Myocyte (in vitro differentiated cells): ENCODE measurements at regions not wholly inside any gene's neighbourhood (a gene's known extent, or its start where the extent isn't known, plus 50 kb on each side); places are given as distances from the start of the nearest gene placed in this dataset.

Experiments used
- DNase-seq: peaks from one replicate; pipeline ENCODE4 v3.0.0-alpha.2; 2012; ENCODE audit warnings: low read depth

DNA sequence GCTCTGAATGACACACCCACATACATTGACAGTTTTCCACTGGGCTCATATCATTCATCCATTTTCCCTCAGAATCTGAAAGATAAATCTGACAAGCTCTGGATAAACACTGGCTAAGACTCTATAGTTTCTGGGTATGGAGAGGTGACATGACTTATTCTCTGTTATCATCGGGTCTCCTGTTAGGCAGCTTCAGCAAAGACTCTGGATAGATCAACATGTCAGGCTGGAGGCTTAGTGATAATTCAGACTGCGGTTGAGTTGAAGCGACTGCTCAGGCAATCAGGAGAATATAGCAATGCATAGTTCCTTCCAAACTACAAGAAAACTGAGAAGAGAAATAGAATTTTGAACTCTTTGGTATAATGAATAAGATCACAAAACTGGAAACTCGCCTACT, 394.6 kb downstream of the CBLN4 start:
- DNase-seq, result no peak

DNA sequence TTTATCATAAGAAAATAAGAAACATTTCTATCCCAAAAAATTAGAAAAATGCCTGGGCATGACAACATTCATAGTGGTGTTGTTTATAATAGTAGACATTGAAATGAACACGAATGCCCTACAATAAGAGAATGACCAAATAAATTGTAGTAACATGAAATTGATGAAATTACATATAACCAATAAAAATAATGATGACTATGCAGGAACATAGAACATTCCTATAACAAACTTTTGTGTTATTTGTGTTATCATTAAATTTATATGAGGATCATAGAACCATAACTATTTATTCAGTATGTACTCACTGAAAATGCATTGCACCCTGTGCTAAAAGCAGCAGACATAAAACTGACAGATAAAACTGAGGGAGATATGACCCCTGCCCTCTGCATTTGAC, 399.7 kb downstream of the CBLN4 start:
- no peak for DNase-seq

GRCh38 chr20:55597526-55597925, 407.8 kb downstream of the CBLN4 start:
- DNase-seq, result no peak

- no peak for DNase-seq
Measured at GRCh38 chr20:55596431-55596830, 408.9 kb downstream of the CBLN4 start.

GRCh38 chr20:55592866-55593265, 412.5 kb downstream of the CBLN4 start:
- no peak for DNase-seq

GRCh38 chr20:55586610-55587009, 418.7 kb downstream of the CBLN4 start:
- no peak for DNase-seq

GRCh38 chr20:55584964-55585363, 420.4 kb downstream of the CBLN4 start:
- DNase-seq, result no peak

DNA sequence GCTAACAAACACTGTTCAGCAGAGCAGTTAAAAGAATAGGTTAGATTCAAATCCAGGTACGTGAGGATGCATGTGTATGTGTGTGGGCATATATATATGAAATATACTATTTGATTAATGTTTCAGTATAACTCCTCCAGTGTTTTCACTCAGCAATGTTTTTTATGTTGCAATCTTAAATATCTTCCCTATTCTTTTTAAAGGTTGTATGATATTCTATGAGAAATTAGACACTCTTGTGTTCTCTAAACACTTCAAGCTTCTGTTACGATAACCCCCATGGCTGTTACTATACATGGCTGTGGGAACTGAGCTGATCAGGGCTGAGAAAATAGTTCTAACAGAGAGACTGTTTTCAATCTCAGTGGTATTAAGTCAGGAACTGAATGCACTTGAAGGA, 421.0 kb downstream of the CBLN4 start:
- no peak for DNase-seq

DNA sequence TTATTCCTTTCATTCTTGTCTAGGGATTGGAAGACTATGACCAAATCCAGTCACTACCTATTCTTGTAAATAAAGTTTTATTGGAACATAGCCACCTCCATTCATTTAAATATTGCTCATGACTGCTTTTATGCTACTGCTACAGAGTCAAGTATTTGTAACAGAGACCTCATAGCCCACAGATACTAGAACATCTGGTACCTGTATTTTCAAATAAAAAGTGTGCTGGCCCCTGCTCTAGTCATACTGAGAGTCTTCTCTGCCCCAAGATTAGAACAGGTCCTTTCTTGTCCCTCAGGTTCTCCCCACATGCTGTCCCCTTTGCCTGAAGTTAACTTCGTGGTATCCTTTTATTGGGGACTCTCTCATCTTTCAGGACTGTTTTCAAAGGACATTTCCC, 422.3 kb downstream of the CBLN4 start:
- DNase-seq, result no peak

GRCh38 chr20:55582498-55582897, 422.8 kb downstream of the CBLN4 start:
- DNase-seq, result no peak

GRCh38 chr20:55581519-55581918, 423.8 kb downstream of the CBLN4 start:
- DNase-seq, result no peak

GRCh38 chr20:55580475-55580874, 424.8 kb downstream of the CBLN4 start:
- no peak for DNase-seq

DNA sequence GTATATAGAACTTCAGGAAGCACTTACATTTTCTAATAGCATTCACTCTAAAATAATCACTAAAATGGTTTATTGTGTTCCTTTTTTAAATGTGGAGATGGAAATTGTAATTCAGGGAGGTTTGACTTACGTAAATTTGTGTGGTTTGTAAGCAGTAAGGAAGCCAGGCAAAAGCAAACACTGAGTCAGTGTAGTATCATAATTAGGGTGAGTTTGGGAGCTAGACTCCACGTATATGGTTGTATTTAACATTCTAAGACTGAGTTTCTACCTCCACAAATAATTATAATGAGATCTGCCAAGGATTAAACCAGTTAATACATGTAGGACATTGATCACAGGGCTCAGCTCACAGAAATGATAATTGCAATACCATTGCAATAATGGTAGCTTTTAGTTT, 425.5 kb downstream of the CBLN4 start:
- no peak for DNase-seq

DNA sequence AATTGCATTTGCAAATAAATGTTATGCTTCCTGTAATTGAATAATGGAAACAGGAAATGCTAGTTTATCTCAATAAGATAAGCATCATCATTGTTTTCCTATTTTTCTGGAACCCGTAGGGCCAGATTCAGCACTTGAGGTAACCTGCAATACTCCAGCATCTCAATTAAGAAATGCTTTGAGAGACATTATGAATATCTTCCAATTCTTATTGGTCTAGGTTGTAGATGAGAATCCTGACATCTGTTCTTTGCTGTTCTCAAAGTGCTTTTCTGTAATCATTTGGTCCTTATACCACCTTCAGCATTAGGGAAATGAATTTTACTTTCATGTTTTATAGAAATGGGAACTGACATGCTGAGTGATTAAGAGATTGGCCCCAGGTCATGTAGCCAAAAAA, 428.3 kb downstream of the CBLN4 start:
- DNase-seq, result no peak

DNA sequence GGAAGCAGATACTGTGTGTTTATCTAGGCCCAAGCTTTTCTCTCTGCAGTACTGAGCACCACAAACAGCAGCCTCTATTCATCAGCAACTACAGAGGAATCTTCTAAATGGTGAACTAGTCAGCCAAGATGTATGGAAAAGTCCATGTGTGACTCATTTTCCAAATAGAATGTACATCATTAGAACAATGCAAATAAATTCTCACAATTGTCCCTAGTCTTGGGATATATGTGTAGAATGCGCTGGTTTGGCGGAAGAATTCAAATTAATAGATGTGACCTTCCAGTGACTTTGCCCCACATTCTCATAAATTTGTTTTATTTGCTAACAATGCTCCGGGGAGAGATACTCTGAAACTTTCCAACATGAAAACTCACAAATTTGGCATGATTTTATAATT, 436.2 kb downstream of the CBLN4 start:
- no peak for DNase-seq

GRCh38 chr20:55567826-55568225, 437.5 kb downstream of the CBLN4 start:
- no peak for DNase-seq

DNA sequence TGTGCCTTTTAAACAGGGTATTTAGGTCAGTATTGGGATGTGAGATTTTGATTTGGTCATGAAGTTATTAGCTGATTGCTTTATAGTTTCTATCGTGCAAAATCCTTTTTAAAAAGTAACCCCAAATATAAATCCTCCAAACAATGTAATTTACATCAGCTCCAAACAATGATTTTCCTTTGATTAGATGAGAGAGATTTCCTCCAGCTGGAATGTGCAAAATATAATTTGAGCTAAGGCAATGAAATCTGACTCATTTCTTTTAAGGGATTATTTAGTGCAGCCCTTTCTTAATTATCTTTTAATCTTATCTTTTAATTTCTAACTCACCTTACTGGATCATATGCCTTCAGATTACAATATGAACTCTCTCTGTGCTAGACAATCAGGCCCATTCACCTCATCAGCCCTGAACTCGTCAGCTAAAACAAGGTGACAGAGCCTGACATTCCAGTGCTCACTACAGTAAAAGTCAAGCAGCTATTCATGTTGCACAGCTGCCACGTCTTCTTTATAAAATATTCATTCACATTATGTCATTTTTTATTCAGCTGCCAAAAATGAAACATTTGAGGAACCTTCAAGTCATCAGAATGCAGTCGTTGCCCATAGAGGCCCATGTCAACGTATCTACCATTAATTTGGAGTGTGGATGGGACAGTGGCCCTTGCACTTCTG, 440.1 kb downstream of the CBLN4 start:
- no peak for DNase-seq

GRCh38 chr20:55561259-55561658, 444.1 kb downstream of the CBLN4 start:
- no peak for DNase-seq

- DNase-seq, result no peak
Measured at GRCh38 chr20:55557191-55557590, 448.1 kb downstream of the CBLN4 start.

GRCh38 chr20:55555075-55555650, 450.2 kb downstream of the CBLN4 start:
- DNase-seq, result no peak

DNA sequence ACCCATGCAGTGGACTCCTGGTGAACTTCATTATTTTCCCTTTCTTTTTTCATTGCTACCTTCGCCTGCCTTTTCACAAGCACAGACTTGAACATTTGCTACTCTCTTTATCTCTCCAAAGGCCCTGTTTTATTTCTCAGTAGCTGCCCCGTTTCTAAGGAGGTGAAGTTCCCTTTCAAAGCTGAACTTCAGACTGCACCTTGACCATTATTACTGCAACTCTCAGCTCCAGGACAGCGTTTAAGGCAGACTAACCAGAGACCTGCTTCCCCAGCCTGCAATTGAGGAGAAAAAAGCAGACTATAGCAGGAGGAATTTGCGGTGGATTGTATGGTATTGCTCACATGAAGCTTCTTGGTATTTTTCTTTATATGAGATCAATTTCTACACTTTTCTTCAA, 460.7 kb downstream of the CBLN4 start:
- DNase-seq, result no peak

- DNase-seq, result no peak
Measured at GRCh38 chr20:55540486-55540885, 464.8 kb downstream of the CBLN4 start.

- DNase-seq, result no peak
Measured at GRCh38 chr20:55540013-55540412, 465.3 kb downstream of the CBLN4 start.
